ENCODE measurements at regions not wholly inside any gene's neighbourhood (a gene's known extent, or its start where the extent isn't known, plus 50 kb on each side); places are given as distances from the start of the nearest gene placed in this dataset.
"Not testable (repeated sequence)": the region's sequence is repeated elsewhere in the genome, so short reads cannot be mapped to it uniquely, and the experiment has no call there.

DNA sequence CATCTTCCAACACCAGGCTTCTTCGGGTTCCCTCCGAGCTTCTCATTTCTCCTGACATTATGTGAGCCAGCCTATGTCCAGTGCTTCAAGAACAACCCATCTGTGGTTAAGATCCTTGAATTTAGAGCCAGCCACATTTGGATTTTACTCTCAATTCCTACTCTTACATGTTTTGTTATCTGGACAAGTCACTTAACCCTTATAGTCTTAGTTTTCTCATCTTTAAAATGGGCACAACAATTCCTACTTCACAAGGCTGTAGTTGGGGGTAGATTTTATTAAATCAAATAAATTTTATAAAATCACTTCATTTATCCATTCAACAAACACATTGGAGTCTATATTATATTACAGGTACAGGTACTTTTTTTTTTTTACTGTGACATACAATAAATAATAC, 105.5 kb upstream of the SLC38A2 start:
- Histone ChIP-seq H3K36me3 (ENCODE audit: control insufficient read depth, insufficient read depth, low read length) (no peaks in the 10 kb centered on the region), H3K27me3 (ENCODE audit: control insufficient read depth, insufficient read depth, low read length) (no peaks in the 10 kb centered on the region), H3K4me3 (ENCODE audit: low read depth, low read length) (no peak overlapping the region)
- DNase-seq (ENCODE audit: low read depth) (no peak), FAIRE-seq (no peak)
- no peak for TF ChIP-seq CTCF (IDR thresholded peaks at IDR 0.05; ENCODE audit: insufficient read depth, low read length, severe bottlenecking)

DNA sequence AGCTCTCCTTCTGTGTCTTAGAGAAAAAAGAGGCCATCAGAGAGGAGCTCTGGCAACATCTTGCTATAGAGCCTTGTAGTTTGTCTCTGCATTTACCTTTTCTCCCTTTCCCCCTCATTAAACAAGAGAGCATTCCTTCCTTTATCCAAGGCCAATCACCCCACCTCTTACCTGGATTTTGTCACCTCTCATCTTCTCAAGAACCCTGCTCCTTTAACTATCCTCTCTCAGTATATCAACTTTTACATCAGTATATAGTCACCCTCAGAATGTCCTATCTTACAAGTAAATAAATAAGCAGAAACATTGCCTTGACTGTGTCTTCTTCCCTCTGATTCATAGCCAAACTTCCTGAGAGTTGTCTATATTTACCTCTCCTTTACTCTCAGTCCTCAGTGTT, 105.0 kb upstream of the SLC38A2 start:
- H3K36me3 ChIP-seq (ENCODE audit: control insufficient read depth, insufficient read depth, low read length): no peaks in the 10 kb centered on the region
- no peak for TF ChIP-seq CTCF (IDR thresholded peaks at IDR 0.05; ENCODE audit: insufficient read depth, low read length, severe bottlenecking)
- H3K27me3 ChIP-seq (ENCODE audit: control insufficient read depth, insufficient read depth, low read length): no peaks in the 10 kb centered on the region
- no peak overlapping the region for H3K4me3 ChIP-seq (ENCODE audit: low read depth, low read length)
- FAIRE-seq (no peak), DNase-seq (ENCODE audit: low read depth) (no peak)

GRCh38 chr12:46475972-46476645, 103.5 kb upstream of the SLC38A2 start:
- Histone ChIP-seq H3K36me3 (ENCODE audit: control insufficient read depth, insufficient read depth, low read length) (no peaks in the 10 kb centered on the region), H3K27me3 (ENCODE audit: control insufficient read depth, insufficient read depth, low read length) (no peaks in the 10 kb centered on the region), H3K4me3 (ENCODE audit: low read depth, low read length) (no peak overlapping the region)
- TF ChIP-seq CTCF (IDR thresholded peaks at IDR 0.05; ENCODE audit: insufficient read depth, low read length, severe bottlenecking): no peak
- FAIRE-seq (no peak), DNase-seq (ENCODE audit: low read depth) (no peak)

- FAIRE-seq: not testable (repeated sequence)
Measured at GRCh38 chr12:46474385-46474784, 101.8 kb upstream of the SLC38A2 start.

GRCh38 chr12:46473634-46474329, 101.2 kb upstream of the SLC38A2 start:
- no peak for FAIRE-seq
- TF ChIP-seq CTCF (IDR thresholded peaks at IDR 0.05; ENCODE audit: insufficient read depth, low read length, severe bottlenecking): no peak
- Histone ChIP-seq H3K4me3 (ENCODE audit: low read depth, low read length) (no peak overlapping the region), H3K27me3 (ENCODE audit: control insufficient read depth, insufficient read depth, low read length) (no peaks in the 10 kb centered on the region), H3K36me3 (ENCODE audit: control insufficient read depth, insufficient read depth, low read length) (no peaks in the 10 kb centered on the region)
- peak; percentile 92 for DNase-seq (ENCODE audit: low read depth)

More at GRCh38 chr12:46474385-46474784, 101.8 kb upstream of the SLC38A2 start:
- not testable (repeated sequence) for H3K27me3 ChIP-seq (ENCODE audit: control insufficient read depth, insufficient read depth, low read length); H3K4me3 ChIP-seq (ENCODE audit: low read depth, low read length); H3K36me3 ChIP-seq (ENCODE audit: control insufficient read depth, insufficient read depth, low read length); DNase-seq (ENCODE audit: low read depth)

GRCh38 chr12:46472893-46473633, 100.5 kb upstream of the SLC38A2 start:
- no peak for TF ChIP-seq CTCF (IDR thresholded peaks at IDR 0.05; ENCODE audit: insufficient read depth, low read length, severe bottlenecking)
- H3K36me3 ChIP-seq (ENCODE audit: control insufficient read depth, insufficient read depth, low read length): no peaks in the 10 kb centered on the region
- DNase-seq (ENCODE audit: low read depth): peak; percentile 53
- FAIRE-seq: no peak
- H3K4me3 ChIP-seq (ENCODE audit: low read depth, low read length): no peak overlapping the region
- no peaks in the 10 kb centered on the region for H3K27me3 ChIP-seq (ENCODE audit: control insufficient read depth, insufficient read depth, low read length)

All from bronchial epithelial cell (primary cell).